Transverse colon (tissue), 4 donors: ENCODE measurements at regions not wholly inside any gene's neighbourhood (a gene's known extent, or its start where the extent isn't known, plus 50 kb on each side); places are given as distances from the start of the nearest gene placed in this dataset.

Source experiments
- DNase-seq: peaks from one replicate; pipeline ENCODE4 v3.0.0-alpha.2; 2019
- H3K27ac ChIP-seq, 4 donors: fragments of 200-600 bp; sonication (generic); 2 replicates each; pipeline ENCODE4 v1.5.1; 2016 to 2018; ENCODE audit warnings: inconsistent platforms in 4 of 4
- H3K27me3 ChIP-seq: fragments of 200-600 bp; sonication (generic); 2 replicates; pipeline ENCODE4 v1.5.1; 2017; ENCODE audit warnings: inconsistent platforms
- H3K36me3 ChIP-seq, 4 donors: fragments of 200-600 bp; sonication (generic); 2 replicates each; pipeline ENCODE4 v1.5.1; 2017 to 2019; ENCODE audit warnings: inconsistent platforms in 4 of 4
- H3K4me1 ChIP-seq, 4 donors: fragments of 200-600 bp; sonication (generic); 2 replicates each; pipeline ENCODE4 v1.5.1; 2017 to 2020; ENCODE audit warnings: inconsistent platforms in 4 of 4
- H3K4me3 ChIP-seq, 4 donors: fragments of 200-600 bp; sonication (generic); 1 replicate in 1 of 4; 2 replicates in 3 of 4; pipeline versions ENCODE4 v1.5.1 to v1.6.1; 2017 to 2019; ENCODE audit warnings: inconsistent platforms in 4 of 4
- H3K9me3 ChIP-seq, 2 donors: fragments of 200-600 bp; sonication (generic); 2 replicates each; pipeline ENCODE4 v1.5.1; 2017 to 2019; ENCODE audit warnings: inconsistent platforms in 2 of 2
- CTCF ChIP-seq, 5 experiments: fragments of 200-600 bp in 3 of 5; fragments of 450-650 bp in 2 of 5; sonication (generic) in 3 of 5; IDR thresholded peaks; 1 replicate in 2 of 5; 2 replicates in 3 of 5; pipeline ENCODE4 v1.5.1; 2016 to 2017; ENCODE audit warnings: antibody characterized with exemption in 5 of 5, inconsistent platforms in 3 of 5, mild to moderate bottlenecking in 2 of 5, moderate library complexity in 1 of 5
- EP300 ChIP-seq: sonication (generic); formaldehyde crosslinking; IDR thresholded peaks from one replicate; pipeline ENCODE4 v1.6.1; 2017; ENCODE audit warnings: antibody characterized with exemption, low read depth
- POLR2A ChIP-seq: fragments of 450-650 bp; IDR thresholded peaks from one replicate; pipeline ENCODE4 v1.6.1; 2016; ENCODE audit warnings: antibody characterized with exemption, mild to moderate bottlenecking, moderate library complexity
- POLR2AphosphoS5 ChIP-seq, 3 donors: sonication (generic); formaldehyde crosslinking; IDR thresholded peaks; one replicate each; pipeline ENCODE4 v1.6.1; 2016; ENCODE audit warnings: antibody characterized with exemption in 3 of 3
- WGBS, 2 donors: methylation state at CpG; one replicate each; pipeline ENCODE4 v1.1.5; 2018; ENCODE audit warnings: low coverage in 1 of 2; 5-methylcytosine and 5-hydroxymethylcytosine counted together
- in situ Hi-C, 4 donors: fragments of 200-750 bp; cut with MboI; loops; one replicate each; pipeline versions ENCODE4 v1.15.0 to v1.15.1; 2017; ENCODE audit warnings: low sequenced_read_pairs in 3 of 4, low pct_ligation_motif_present in 1 of 4, low pct_unique_long_range_greater_than_20kb in 1 of 4
- intact Hi-C: fragments of 100-400 bp; cut with DNase I; formaldehyde crosslinking; loops from one replicate; pipeline ENCODE4 v1.15.1; 2023; ENCODE audit warnings: low total_unique reads

GRCh38 chr1:106984801-106985200 is 71.7 kb upstream of the PRMT6 start:
- Histone ChIP-seq H3K36me3 (no peaks in the 10 kb centered on the region), H3K9me3 (no peaks in the 10 kb centered on the region), H3K27ac (no peak overlapping the region), H3K27me3 (no peaks in the 10 kb centered on the region), H3K4me1 (no peaks in the 10 kb centered on the region), H3K4me3 (no peak overlapping the region)
- DNase-seq = no peak
- TF ChIP-seq EP300 (no peak), CTCF (IDR thresholded peaks at IDR 0.05) (no peak), POLR2AphosphoS5 (IDR thresholded peaks at IDR 0.05) (no peak), POLR2A (no peak)
- intact Hi-C loops = no loop called here
- in situ Hi-C loops = no loop called here

GRCh38 chr1:106986603-106987002 is 69.9 kb upstream of the PRMT6 start:
- no peaks in the 10 kb centered on the region for H3K27me3 ChIP-seq
- intact Hi-C loops = no loop called here
- in situ Hi-C loops = no loop called here
- H3K36me3 ChIP-seq = no peaks in the 10 kb centered on the region
- DNase-seq = no peak
- H3K4me1 ChIP-seq = no peaks in the 10 kb centered on the region
- TF ChIP-seq EP300 (no peak), POLR2AphosphoS5 (IDR thresholded peaks at IDR 0.05) (no peak), CTCF (IDR thresholded peaks at IDR 0.05) (no peak), POLR2A (no peak)
- no peak overlapping the region for H3K4me3 ChIP-seq
- no peak overlapping the region for H3K27ac ChIP-seq
- no peaks in the 10 kb centered on the region for H3K9me3 ChIP-seq

- H3K27ac ChIP-seq = no peak overlapping the region
- in situ Hi-C loops (no loop called here), intact Hi-C loops (no loop called here)
Measured at GRCh38 chr1:106995970-106996369, 60.5 kb upstream of the PRMT6 start.

DNA sequence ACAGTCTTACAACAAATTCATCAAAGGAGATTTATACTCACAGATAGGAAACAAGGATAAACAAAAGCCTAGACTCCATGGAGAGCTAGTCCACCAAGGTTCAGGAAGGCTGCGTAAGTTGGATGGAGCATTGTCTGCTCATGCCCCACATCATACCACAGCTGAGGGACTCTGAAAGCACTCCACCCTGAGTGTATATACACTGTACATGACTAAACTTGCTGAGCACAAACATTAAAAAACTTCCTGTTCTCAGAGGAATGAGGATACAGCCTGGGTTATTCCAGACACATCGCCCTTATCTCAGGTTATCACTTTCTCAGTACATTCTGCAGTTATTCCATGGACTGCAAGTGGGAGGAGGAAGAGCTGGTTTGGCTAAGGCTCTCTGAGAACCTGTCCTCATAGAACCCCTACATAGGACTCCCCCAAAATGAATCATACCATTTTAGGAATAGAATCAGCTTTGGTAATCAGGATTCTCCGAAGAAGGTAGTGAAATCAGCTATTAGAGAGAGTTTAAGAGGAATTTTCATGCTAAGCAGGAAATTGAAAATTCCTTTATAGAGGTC is 58.0 kb upstream of the PRMT6 start:
- Histone ChIP-seq H3K27ac (no peak overlapping the region), H3K4me3 (no peak overlapping the region), H3K9me3 (no peaks in the 10 kb centered on the region), H3K4me1 (peaks cover 0 to 3% (median 0%) of the 10 kb centered on the region in 4 donors), H3K36me3 (no peaks in the 10 kb centered on the region), H3K27me3 (no peaks in the 10 kb centered on the region)
- 46 to 64% methylated on average over 3 of the region's 3 CpGs for WGBS, 2 donors
- no peak for TF ChIP-seq CTCF (IDR thresholded peaks at IDR 0.05)
- no peak for TF ChIP-seq POLR2A
- TF ChIP-seq EP300 = no peak
- no peak for TF ChIP-seq POLR2AphosphoS5 (IDR thresholded peaks at IDR 0.05)
- in situ Hi-C loops (no loop called here), intact Hi-C loops (no loop called here)
- DNase-seq = no peak

More at GRCh38 chr1:106995970-106996369, 60.5 kb upstream of the PRMT6 start:
- DNase-seq = no peak
- Histone ChIP-seq H3K9me3 (no peaks in the 10 kb centered on the region), H3K4me3 (no peak overlapping the region), H3K36me3 (no peaks in the 10 kb centered on the region), H3K27me3 (no peaks in the 10 kb centered on the region), H3K4me1 (peaks cover 0 to 3% (median 0%) of the 10 kb centered on the region in 4 donors)
- TF ChIP-seq CTCF (IDR thresholded peaks at IDR 0.05) = no peak
- no peak for TF ChIP-seq POLR2AphosphoS5 (IDR thresholded peaks at IDR 0.05)
- no peak for TF ChIP-seq POLR2A
- TF ChIP-seq EP300 = no peak
